PC-9 (cell line): ENCODE measurements at regions not wholly inside any gene's neighbourhood (a gene's known extent, or its start where the extent isn't known, plus 50 kb on each side); places are given as distances from the start of the nearest gene placed in this dataset.

Experiments used
- CTCF ChIP-seq: fragments of 200-600 bp; sonication (generic); conservative IDR thresholded peaks from 2 replicates; pipeline ENCODE4 v1.6.1; 2017; ENCODE audit warnings: mixed run types, antibody characterized with exemption, mild to moderate bottlenecking, moderate library complexity
- EZH2 ChIP-seq: fragments of 200-600 bp; sonication (generic); IDR thresholded peaks from 2 replicates; pipeline ENCODE4 v1.8.0; 2017; ENCODE audit warnings: antibody characterized with exemption, low read depth

- no peak for TF ChIP-seq CTCF
- TF ChIP-seq EZH2: no peak
These were observed 165.1 kb upstream of the PPARGC1A start for GRCh38 chr4:24054910-24055309.
